Activated CD8-positive, alpha-beta T cell treated with anti-CD3 and anti-CD28 coated beads for 36 hours (primary cell): ENCODE measurements at regions not wholly inside any gene's neighbourhood (a gene's known extent, or its start where the extent isn't known, plus 50 kb on each side); places are given as distances from the start of the nearest gene placed in this dataset.
"Not testable (repeated sequence)": the region's sequence is repeated elsewhere in the genome, so short reads cannot be mapped to it uniquely, and the experiment has no call there.

Experiments used
- ATAC-seq: fragments of 200-7000 bp; cut with Tn5 transposase; one replicate; pipeline ENCODE4 v1.10.0; 2021; ENCODE audit warnings: mild to moderate bottlenecking, moderate library complexity
- CTCF ChIA-PET: fragments of 350-600 bp; sonication (Branson Sonifier 250); formaldehyde crosslinking; loops from one replicate; lab custom pipeline; 2021; ENCODE audit warnings: antibody characterized with exemption; lab: Charles Lee
- POLR2A ChIA-PET: fragments of 350-600 bp; sonication (Branson Sonifier 250); formaldehyde crosslinking; loops from one replicate; lab custom pipeline; 2021; ENCODE audit warnings: antibody characterized with exemption; lab: Charles Lee
- DNase-seq: peaks from one replicate; pipeline ENCODE4 v3.0.0-alpha.2; 2020
- H3K27ac Mint-ChIP-seq: one replicate; pipeline ENCODE4 v1.8.0; 2021; ENCODE audit warnings: mild to moderate bottlenecking, mixed read lengths
- H3K27me3 Mint-ChIP-seq: one replicate; pipeline ENCODE4 v1.8.0; 2021; ENCODE audit warnings: mixed read lengths
- H3K36me3 Mint-ChIP-seq: one replicate; pipeline ENCODE4 v1.8.0; 2021; ENCODE audit warnings: low read depth, mixed read lengths
- H3K4me1 Mint-ChIP-seq: one replicate; pipeline ENCODE4 v1.8.0; 2021; ENCODE audit warnings: low read depth, mixed read lengths
- H3K4me3 Mint-ChIP-seq: one replicate; pipeline ENCODE4 v1.8.0; 2021; ENCODE audit warnings: mild to moderate bottlenecking, moderate library complexity, mixed read lengths
- H3K9me3 Mint-ChIP-seq: one replicate; pipeline ENCODE4 v1.8.0; 2021; ENCODE audit warnings: mixed read lengths
- CTCF ChIP-seq: fragments of 200-600 bp; IDR thresholded peaks from one replicate; pipeline ENCODE4 v1.8.0; 2022; ENCODE audit warnings: antibody characterized with exemption, mild to moderate bottlenecking
- intact Hi-C: fragments of 100-400 bp; cut with micrococcal nuclease; formaldehyde crosslinking; loops from one replicate; pipeline ENCODE4 v1.10.0; 2022

GRCh38 chr9:81070689-81071088 is 618.7 kb downstream of the TLE1 start:
- POLR2A ChIA-PET = no interaction called here
- no peak for TF ChIP-seq CTCF
- CTCF ChIA-PET = no interaction called here
- no peaks in the 10 kb centered on the region for H3K36me3 Mint-ChIP-seq
- no peak overlapping the region for H3K27ac Mint-ChIP-seq
- ATAC-seq (no peak), DNase-seq (no peak)
- H3K4me1 Mint-ChIP-seq = no peaks in the 10 kb centered on the region
- H3K27me3 Mint-ChIP-seq = no peaks in the 10 kb centered on the region
- intact Hi-C loops = no loop called here
- no peaks in the 10 kb centered on the region for H3K9me3 Mint-ChIP-seq
- no peak overlapping the region for H3K4me3 Mint-ChIP-seq

GRCh38 chr9:81069923-81070322 is 619.4 kb downstream of the TLE1 start:
- no peaks in the 10 kb centered on the region for H3K27me3 Mint-ChIP-seq
- no peaks in the 10 kb centered on the region for H3K4me1 Mint-ChIP-seq
- ATAC-seq (no peak), DNase-seq (no peak)
- no peak overlapping the region for H3K27ac Mint-ChIP-seq
- intact Hi-C loops = no loop called here
- H3K36me3 Mint-ChIP-seq = no peaks in the 10 kb centered on the region
- CTCF ChIA-PET = no interaction called here
- POLR2A ChIA-PET = no interaction called here
- H3K9me3 Mint-ChIP-seq = peaks cover under 1% of the 10 kb centered on the region
- no peak for TF ChIP-seq CTCF
- H3K4me3 Mint-ChIP-seq = no peak overlapping the region

GRCh38 chr9:81069038-81069795 is 620.1 kb downstream of the TLE1 start:
- ATAC-seq = no peak
- intact Hi-C loops = no loop called here
- Mint-ChIP-seq H3K27ac (no peak overlapping the region), H3K9me3 (peaks cover 2% of the 10 kb centered on the region), H3K36me3 (no peaks in the 10 kb centered on the region), H3K4me1 (no peaks in the 10 kb centered on the region), H3K27me3 (no peaks in the 10 kb centered on the region), H3K4me3 (no peak overlapping the region)
- no peak for TF ChIP-seq CTCF
- POLR2A ChIA-PET = no interaction called here
- CTCF ChIA-PET = no interaction called here
- DNase-seq = no peak

- H3K4me1 Mint-ChIP-seq, H3K27me3 Mint-ChIP-seq, H3K36me3 Mint-ChIP-seq, H3K27ac Mint-ChIP-seq, intact Hi-C loops, DNase-seq, H3K4me3 Mint-ChIP-seq, CTCF ChIA-PET, ATAC-seq, POLR2A ChIA-PET: not testable (repeated sequence)
- H3K9me3 Mint-ChIP-seq = peaks cover 11% of the 10 kb centered on the region
Observed at GRCh38 chr9:81062995-81063394, 626.4 kb downstream of the TLE1 start.

GRCh38 chr9:81058782-81059181 is 630.6 kb downstream of the TLE1 start:
- TF ChIP-seq CTCF = no peak

More at GRCh38 chr9:81058782-81059181, 630.6 kb downstream of the TLE1 start:
- DNase-seq = no peak
- ChIA-PET POLR2A (no interaction called here), CTCF (no interaction called here)
- intact Hi-C loops = no loop called here
- no peak overlapping the region for H3K27ac Mint-ChIP-seq
- no peak overlapping the region for H3K4me3 Mint-ChIP-seq
- no peak for ATAC-seq
- no peaks in the 10 kb centered on the region for H3K27me3 Mint-ChIP-seq
- no peaks in the 10 kb centered on the region for H3K4me1 Mint-ChIP-seq
- H3K9me3 Mint-ChIP-seq = peaks cover 9% of the 10 kb centered on the region
- no peaks in the 10 kb centered on the region for H3K36me3 Mint-ChIP-seq
